NCI-H446 treated with DMSO at 0.1 percent for 48 hours (cell line): ENCODE measurements at regions not wholly inside any gene's neighbourhood (a gene's known extent, or its start where the extent isn't known, plus 50 kb on each side); places are given as distances from the start of the nearest gene placed in this dataset.

Experiments used
- DNase-seq: peaks from one replicate; lab custom pipeline; 2025; lab: John Stamatoyannopoulos, UW

DNA sequence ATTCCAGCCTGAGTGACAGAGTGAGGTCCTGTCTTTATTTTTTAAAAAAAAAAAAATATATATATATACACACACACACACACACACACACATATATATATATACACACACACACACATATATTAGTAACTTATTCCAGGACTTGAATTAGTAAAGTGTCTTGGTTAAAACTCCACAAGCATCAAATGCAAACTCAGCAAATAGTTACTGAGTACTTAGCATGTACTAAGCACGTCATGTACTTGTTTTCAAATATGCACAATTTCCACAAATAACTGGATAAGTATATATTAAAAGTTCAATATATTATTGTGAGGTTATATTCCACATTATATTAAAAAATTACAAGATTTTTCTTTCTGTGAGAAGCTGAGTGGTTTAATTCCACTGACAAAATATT, 304.7 kb downstream of the ZEB2 start:
- no peak for DNase-seq

DNA sequence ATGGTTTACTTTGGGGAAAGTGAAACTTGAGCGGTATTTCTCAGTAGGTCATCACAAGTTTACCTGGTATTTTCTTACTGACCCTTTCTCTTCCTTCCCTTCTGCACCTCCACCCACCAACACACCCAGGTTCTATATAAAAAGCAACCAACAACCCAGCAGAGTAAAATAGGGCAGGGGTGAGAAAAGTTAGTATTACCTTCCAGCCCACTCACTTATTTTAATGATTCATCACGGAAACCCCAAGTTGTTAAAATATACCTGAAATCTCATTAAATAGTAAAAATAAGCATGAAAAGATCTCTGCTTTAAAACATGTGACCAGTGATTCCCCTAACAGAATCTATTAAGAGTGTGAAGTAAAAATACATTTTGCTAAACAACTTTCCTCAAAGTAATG, 306.1 kb downstream of the ZEB2 start:
- DNase-seq = no peak

DNA sequence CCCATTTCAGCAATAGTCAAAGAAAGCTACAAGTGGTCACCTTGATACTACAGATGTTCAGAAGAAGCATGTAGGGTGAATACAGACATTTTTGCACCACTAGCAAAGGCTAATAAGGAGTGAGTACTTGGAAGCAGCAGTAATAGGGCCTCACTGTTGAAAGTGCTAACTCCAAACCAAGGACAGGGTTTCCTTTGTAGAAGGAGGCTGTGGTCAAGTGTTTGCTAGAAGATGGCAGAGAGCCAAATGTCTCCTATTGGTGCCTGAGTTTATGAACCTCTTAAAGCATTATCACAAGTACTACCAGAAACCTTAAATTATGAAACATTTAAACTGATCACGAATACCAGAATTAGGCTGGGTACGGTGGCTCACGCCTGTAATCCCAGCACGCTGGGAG, 308.1 kb downstream of the ZEB2 start:
- DNase-seq = no peak

DNA sequence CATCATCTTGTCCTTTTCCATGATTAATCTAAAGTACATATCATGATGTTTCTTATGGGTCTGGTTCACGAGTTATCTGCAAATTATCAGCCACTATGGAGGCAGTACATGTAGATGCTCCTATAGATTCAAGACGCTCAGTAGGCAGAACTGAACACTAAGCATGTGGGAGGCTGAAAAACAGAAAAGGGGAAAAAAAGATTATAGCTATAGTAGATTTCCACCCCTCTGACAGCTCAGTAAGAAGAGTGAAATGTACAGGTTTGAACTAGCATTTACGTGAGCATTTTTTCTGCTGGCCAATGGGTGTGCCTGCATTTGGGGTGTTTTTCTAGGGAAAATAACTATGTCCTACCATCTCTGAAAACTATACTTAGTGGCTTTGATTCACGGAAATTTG, 308.9 kb downstream of the ZEB2 start:
- DNase-seq = no peak

DNA sequence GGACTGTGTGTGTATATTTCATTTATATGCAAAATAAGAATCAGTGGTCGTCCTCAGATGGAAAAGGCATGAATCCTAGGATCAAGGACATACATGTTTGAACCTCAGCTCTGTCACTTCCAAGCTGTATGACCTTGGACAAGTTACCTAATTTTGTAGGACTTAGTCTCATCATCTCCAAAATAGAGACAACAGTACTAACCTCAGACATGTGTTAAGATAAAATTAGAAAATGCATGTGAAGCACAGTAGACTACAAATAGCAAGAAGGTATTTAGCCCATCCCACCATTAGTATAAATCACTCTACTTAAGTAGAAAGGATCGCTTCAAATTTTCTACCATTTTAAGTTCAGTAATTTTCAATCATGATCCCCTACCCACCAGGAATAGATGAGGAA, 309.8 kb downstream of the ZEB2 start:
- DNase-seq = no peak

DNA sequence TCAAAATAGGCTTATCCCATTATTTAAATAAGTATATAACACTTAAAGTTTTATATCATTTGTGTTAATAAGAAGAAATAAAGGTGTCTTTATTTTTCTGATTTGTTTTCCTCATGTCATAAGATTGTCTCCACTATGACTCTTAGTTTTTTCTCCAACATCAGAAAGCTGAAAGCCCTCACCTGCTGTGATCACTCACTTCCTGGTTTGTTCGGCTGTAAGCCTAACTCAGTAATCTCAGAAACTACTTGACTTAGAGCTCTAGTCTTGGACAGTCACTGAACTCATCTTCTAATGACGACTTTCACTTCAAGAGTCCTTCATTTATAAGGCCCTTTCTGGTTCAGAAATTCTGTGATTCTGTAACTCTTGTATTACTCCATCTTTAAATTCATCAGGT, 311.0 kb downstream of the ZEB2 start:
- no peak for DNase-seq

DNA sequence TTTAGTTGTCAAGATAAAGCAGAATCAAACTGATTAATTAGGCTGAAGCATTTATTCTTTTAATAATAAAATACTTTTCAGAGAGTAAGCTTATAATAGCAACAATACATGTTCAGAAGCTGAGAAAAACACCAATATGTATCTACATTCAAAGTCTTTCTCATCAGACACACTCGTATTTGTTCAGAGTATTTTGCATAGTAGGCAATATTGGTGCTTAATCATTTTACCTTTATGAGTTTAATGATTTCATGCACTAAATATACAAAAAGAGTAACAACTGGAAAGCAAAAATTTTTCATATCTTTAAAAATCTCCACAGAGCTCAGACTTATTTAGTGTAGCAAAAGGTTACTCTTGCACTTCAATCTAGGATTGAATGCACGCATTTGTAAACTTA, 313.9 kb downstream of the ZEB2 start:
- DNase-seq = no peak

DNA sequence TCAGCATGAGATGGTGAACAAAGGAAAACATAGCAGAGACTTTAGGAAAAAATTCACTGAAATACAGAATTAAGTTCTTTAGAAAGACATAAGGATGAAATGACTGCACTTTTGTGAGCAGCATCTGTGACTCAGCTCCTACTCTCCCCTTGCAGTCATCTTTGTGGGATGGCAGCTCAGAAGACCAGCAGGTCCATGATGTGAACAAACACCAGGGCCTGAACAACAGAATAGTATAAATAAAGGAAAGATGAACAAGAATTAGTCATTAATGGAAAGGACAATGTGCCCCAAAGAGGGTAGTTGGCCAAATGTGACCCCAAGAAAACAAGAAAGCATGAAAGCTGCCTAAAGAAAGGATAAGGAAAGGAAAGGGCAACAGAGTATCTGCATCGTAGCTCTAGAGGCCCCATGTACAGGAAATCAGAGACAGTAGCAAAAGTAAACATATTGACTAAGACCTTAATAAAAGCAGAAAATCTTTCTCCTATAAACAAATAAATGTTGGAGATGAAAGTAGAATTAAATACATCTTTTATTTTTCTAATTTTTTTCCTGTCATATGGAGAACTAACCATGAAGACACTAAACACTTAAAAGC, 318.0 kb downstream of the ZEB2 start:
- DNase-seq = no peak

DNA sequence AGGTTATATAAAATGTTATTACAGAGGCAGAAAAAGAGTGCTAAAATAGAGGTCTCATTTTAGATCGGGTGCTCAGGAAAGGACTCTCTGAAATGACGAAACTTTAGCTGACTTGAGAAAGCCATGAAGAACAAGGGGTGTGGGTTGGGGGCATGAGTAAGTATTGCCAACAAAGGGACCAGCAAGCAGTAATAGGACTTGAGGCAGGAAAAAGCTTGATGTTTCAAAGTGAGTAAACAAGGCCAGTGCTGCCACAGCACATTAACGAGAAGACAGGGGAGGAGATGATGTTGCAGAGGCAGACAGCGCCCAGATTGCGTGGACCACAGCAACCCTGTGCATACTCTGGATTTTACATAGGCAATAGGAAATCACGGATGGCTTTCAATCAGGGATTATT, 318.8 kb downstream of the ZEB2 start:
- DNase-seq = no peak

DNA sequence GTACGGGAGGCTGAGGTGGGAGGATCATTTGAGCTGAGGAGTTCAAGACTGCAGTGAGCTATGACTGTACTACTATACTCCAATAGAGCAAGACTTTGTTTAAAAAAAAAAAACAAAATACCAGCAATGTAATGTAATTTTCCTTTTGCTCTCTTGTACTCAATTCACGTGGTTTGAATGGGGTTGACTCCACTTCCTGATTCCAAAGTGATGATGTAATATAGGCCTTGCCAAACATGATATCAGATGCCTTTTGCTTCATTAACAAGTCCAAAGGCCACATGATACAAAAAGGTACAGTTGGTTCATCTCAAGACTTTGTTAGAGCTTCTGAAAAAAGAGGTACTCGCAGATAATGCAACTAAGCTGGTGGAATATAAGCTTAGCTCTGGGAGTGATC, 321.8 kb downstream of the ZEB2 start:
- DNase-seq = no peak

DNA sequence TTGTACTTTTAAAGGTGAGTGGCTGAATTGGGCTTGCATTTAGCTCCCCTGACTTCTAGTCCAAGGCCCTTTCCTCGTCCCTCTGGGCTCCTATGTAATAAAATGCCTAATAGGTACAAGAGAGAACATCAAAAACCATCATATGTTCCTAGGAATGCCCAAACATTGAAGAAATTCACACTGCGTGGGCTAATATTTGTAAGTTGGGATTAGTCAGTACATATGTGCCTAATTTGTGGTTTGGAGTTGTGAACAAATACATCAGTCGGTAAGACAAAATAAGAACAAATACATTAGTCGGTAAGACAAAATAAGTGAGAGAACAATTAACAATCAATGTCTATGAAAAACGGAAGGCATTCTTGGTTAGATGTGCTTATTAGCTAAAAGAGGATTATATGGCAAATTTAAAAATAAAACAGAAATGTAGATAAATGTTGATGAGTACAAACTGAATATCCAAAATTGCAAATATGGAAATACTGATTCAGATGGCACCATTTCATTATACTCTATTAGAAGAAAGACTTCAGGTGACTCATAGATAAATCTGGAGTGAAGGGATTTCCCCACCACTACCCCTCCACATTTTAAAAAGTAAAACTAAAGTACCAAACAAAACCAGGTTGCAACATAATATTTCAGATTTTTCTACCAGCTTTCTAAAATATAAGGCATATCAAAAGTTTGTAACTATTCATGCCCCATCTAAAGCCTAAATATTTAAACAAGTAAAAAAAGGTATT, 325.4 kb downstream of the ZEB2 start:
- DNase-seq = no peak

DNA sequence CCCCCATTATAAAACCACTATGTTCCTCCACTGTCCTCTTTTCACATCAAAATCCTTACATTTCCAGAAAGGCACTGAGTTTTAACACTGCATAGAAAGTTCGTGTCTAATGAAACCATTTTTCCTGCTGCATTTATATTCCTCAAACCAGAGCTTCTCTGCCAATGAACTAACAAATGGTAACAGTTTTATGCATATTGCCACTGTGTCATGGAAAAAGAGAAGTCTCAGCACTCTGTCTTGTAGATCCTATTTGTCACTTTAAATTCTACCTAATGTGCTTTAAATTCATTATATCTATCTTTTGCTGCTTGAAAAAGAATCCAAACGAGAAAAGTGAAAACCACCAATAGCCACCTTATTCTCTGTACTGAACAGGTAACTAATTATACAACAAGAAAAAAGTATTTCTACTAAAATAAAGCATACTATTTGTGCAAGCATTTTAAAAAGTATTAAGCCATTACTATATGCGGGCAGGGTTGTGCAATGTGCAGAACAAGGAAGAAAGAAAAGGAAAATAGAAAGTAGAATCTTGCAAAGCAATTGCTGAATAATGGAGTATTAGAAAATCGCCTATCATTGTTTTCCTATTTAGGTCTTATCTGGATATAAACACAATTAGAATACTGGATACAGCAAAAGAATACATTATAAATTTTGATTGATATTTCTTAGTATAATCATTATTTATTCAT, 328.9 kb downstream of the ZEB2 start:
- no peak for DNase-seq

DNA sequence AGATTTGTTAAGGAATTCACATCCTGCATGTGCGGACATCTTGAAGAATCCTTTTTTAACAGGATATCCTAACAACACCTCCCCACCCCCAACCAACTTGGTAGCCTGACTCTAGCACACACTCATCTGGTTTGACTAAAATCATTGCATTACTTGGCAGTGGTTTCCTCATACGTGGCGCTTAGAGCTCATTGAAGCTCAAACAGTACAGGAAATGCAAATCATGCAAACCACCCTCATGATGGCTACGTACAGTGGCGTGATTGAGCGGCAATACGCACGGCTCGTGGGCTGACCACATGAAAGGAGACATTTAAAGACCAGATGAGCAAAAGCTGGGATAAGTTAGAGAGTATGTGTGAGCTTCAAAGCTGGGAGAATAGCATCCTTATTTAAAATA, 336.2 kb downstream of the ZEB2 start:
- no peak for DNase-seq

DNA sequence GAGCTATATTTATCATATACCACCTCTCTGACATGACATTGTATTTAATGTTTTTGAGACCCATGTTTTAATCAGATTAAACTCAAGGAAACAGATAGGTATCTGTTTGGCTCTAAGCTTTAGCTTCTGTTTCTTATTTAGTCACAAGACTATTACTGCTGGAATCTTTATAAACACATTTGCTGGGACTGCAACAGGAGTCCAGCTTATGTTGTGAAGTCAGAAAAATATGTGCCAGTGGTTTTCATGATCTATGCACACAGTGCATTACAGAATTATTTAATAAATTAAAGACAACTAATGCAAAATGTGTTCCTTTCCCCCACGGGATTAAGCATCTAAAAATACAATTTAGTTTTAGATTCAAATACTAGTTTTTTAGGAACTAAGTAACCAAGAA, 338.9 kb downstream of the ZEB2 start:
- no peak for DNase-seq

DNA sequence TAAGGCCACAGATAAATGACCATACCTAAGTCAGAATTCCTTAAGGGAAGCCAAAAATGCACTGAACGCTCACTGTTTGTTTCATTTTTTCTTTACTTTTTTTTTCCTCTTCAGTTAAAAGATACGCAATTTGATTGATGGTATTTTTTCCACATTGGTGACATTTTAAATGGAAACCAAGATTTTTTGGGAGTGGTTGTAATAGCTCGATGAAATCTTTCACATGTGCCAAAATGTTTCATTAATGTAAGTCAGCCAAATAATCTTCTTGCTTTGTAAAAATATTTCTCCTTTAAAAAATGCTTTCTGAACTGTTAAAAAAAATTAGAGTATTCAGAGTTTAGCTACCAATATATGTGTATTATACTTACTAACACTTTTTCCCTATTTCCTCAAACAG, 339.8 kb downstream of the ZEB2 start:
- DNase-seq = no peak

DNA sequence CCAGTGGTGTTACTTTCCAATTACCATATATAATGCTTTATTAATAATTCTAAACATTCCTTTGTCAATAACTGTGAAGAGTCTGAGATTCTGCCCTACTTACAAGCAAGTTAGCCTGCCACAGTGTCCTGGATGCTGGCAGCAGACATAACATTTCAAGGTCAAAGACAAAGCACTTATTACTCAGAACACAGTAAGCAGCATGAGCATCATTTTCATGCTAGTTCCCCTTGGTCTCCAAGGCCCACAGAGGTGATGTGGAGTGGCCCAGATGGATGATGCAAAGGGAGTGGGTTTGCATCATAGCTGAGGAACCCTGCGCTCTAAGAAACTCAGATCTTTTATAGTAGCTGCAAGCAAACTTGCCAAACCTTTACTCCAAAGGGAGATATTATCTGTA, 349.7 kb downstream of the ZEB2 start:
- no peak for DNase-seq

DNA sequence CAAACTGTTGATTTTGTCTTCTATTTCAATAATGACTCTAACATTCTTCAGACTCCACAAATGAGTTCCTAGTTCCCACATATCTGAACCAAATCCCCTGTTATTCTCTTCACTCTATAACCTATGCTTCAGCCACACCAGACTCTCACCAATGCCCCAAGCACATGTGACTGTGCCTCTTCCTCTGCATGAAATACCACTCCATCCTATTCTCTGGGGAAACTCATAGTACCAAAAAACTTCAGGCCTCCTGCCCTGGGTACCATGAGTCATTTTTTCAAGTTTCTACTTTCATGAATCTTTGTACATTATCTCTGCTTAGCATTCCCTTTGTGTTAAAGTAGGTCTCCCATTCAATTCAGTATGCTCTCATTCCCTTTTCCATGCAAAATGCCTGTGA, 353.2 kb downstream of the ZEB2 start:
- no peak for DNase-seq

DNA sequence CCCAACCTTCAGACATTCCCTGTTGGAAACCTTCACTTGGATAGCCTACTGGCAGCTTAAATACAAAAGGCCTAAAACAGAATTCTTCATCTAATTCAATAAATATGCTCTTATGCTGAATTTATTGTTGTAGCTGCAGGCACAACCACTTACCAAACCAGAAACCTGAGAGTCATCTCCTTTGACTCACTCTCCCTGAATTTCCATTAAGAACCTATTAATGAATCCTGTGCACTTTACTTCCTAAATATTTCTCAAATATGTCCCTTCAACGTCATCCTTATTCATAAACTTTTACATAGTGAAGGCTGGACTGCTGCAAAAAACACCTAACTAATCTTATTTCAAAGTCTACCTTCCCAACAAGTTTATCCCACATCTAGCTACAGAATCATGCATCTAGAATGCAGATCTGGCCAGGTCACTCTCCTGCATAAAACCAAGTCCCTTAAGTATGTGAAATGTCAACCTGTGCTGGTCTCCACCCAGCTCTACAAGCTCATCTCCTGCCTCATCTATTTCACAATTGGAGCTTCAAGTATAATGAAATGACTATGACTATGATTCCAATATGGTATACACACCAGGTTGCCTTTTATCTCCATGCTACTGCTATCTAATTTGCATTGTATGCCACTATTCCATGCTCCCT, 354.2 kb downstream of the ZEB2 start:
- DNase-seq = no peak

DNA sequence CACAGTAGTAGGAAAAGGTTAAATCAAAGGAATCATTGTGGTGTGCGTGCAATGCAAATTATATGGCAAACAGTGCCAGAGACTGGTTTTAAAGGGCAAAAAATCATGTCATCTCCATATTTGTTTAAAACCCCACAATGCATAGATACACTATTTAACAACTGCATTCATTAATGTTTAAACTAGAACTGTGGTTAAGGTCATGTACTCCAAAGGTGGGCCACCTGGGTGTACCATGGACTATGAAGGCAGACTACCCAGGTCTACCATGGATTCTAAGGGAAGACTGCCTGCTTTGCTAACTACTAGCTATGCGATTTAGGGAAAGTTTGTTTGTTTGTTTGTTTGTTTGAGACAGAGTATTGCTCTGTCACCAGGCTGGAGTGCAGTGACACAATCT, 356.3 kb downstream of the ZEB2 start:
- DNase-seq = no peak

DNA sequence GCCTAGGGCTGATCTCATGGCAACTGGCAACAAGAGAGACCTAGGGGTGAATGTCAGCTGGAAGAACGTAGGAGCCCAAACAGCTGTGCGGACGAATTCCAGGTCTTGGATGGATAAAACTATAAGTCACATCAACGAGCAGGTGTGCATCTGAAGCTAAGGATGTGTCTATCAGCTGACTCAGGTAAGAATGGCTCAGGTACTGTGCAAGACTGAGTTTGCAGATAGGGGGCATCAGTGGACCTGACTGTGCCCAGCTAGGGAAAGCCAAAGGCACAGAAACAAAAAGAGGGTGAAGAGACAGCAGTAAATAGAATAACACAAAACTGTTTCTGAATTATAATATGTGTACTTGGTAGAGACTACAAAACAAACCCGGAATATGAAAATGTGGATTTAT, 357.3 kb downstream of the ZEB2 start:
- no peak for DNase-seq

DNA sequence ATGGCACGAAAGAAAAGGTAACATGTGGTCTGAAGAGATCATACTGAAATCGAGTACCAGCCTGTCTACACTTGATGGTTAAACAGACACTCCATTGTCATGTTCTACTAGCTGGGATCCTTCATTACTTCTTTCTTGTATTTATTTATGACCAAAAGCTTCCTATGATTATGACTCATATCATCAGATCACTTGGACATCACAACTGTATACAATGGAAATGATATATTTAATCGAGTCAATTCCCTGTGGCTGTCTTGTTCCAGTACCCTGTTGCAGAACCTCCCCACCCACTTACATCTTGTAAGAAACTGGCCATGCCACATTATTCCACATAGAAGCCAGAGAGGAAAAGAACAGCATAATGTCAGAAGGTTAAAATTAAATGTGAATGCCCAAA, 358.9 kb downstream of the ZEB2 start:
- DNase-seq = no peak

DNA sequence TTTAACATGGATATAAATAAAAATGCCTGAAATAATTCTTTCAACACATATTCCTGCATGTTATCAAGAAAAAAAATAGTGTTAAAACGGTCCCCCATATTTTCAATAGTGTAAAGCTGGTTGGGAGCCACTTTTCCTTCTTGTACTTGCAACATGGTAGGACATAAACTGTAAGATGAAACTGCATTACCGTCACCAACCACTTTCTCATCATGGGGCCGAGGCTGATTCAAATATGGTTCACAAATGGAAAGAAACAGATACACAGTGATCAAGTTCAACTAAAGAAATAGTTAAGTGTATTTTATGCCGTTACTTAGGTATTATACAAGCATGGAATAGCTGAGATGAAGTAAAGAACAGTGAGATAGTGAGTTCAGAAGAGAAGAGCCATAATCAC, 360.7 kb downstream of the ZEB2 start:
- no peak for DNase-seq

DNA sequence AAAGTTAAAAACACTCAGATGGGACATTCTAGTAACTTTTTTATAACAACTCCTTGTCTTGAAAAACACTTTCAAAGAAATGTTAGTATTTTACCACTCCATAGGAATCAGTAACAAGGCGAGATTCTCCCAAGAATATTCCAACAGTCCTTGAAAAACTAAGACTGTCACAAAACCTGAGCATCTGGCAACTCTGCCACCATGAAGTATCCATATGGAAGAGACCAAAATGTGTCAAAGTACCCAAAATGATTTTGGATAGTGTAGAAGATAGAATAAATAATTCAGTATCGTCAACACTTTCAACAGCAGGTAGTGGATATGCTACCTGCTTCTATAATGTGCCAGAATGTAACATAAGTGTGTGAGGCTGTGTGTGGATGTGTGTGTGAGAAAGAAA, 361.8 kb downstream of the ZEB2 start:
- DNase-seq = no peak
